ENCODE measurements at regions not wholly inside any gene's neighbourhood (a gene's known extent, or its start where the extent isn't known, plus 50 kb on each side); places are given as distances from the start of the nearest gene placed in this dataset.

- TF ChIP-seq CTCF (IDR thresholded peaks at IDR 0.05): no peak
- TF ChIP-seq MXI1 (IDR thresholded peaks at IDR 0.05; ENCODE audit: low read depth, low read length): no peak
- no peak for TF ChIP-seq SMC3 (IDR thresholded peaks at IDR 0.05; ENCODE audit: low read depth, low read length)
- TF ChIP-seq RFX5 (IDR thresholded peaks at IDR 0.05; ENCODE audit: low read length): no peak
- TF ChIP-seq EP300 (IDR thresholded peaks at IDR 0.05; ENCODE audit: borderline replicate concordance in 1 of 2, low read depth in 1 of 2, low read length in 1 of 2): no peak
- TF ChIP-seq JUND (IDR thresholded peaks at IDR 0.05): no peak
- no peak for TF ChIP-seq POLR2AphosphoS5 (IDR thresholded peaks at IDR 0.05; ENCODE audit: low read depth, low read length)
- TF ChIP-seq USF2 (IDR thresholded peaks at IDR 0.05; ENCODE audit: borderline replicate concordance, low read depth, low read length): no peak
- TF ChIP-seq SIN3A (IDR thresholded peaks at IDR 0.05; ENCODE audit: borderline replicate concordance, low read depth, low read length): no peak
- no peak for TF ChIP-seq TCF12 (IDR thresholded peaks at IDR 0.05)
- TF ChIP-seq, protein P1, sequence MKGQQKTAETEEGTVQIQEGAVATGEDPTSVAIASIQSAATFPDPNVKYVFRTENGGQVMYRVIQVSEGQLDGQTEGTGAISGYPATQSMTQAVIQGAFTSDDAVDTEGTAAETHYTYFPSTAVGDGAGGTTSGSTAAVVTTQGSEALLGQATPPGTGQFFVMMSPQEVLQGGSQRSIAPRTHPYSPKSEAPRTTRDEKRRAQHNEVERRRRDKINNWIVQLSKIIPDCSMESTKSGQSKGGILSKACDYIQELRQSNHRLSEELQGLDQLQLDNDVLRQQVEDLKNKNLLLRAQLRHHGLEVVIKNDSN (IDR thresholded peaks at IDR 0.05; ENCODE audit: borderline replicate concordance, low read depth): no peak
- TF ChIP-seq GATA2 (CRISPR knock-in tag; IDR thresholded peaks at IDR 0.05): no peak
- no peak for TF ChIP-seq FOXJ3 (CRISPR knock-in tag; IDR thresholded peaks at IDR 0.05)
Observed at GRCh38 chr4:57401586-57401985, 291.4 kb upstream of the IGFBP7 start.

All from SK-N-SH (cell line).